ENCODE measurements at regions not wholly inside any gene's neighbourhood (a gene's known extent, or its start where the extent isn't known, plus 50 kb on each side); places are given as distances from the start of the nearest gene placed in this dataset.

- no peak overlapping the region for H2AFZ ChIP-seq (ENCODE audit: low read depth, low read length)
- no peak for FAIRE-seq
- H3K79me2 ChIP-seq (ENCODE audit: control insufficient read depth, insufficient read depth, low read length), result no peaks in the 10 kb centered on the region
- intact Hi-C loops (cut with micrococcal nuclease) (no loop called here), dilution Hi-C loops (cut with MboI; ENCODE audit: extremely low pct_ligation_motif_present, low sequenced_read_pairs) (no loop called here)
- POLR2A ChIA-PET, result no interaction called here
- TF ChIP-seq MAX (IDR thresholded peaks at IDR 0.05; ENCODE audit: insufficient read depth, insufficient read length) (no peak), POLR2A (IDR thresholded peaks at IDR 0.05; ENCODE audit: low read depth, low read length) (no peak), MYC (IDR thresholded peaks at IDR 0.05; ENCODE audit: low read depth, low read length) (no peak), CTCF (IDR thresholded peaks at IDR 0.05; ENCODE audit: extremely low read depth in 1 of 2, insufficient read depth in 1 of 2, low read depth in 1 of 2, low read length in 2 of 2) (no peak), JUN (IDR thresholded peaks at IDR 0.05; ENCODE audit: borderline replicate concordance, insufficient read depth, insufficient read length, low read depth) (no peak), EZH2 (IDR thresholded peaks at IDR 0.05; ENCODE audit: borderline replicate concordance, low read depth, low read length, severe bottlenecking) (no peak), GATA2 (IDR thresholded peaks at IDR 0.05; ENCODE audit: insufficient read depth, insufficient read length, low read depth, low read length) (no peak), FOS (IDR thresholded peaks at IDR 0.05; ENCODE audit: borderline replicate concordance, insufficient read depth, low read length) (no peak), POLR2AphosphoS5 (IDR thresholded peaks at IDR 0.05; ENCODE audit: insufficient read depth, low read depth, low read length) (no peak)
- BruUV-seq (replicated peaks), result no TSS peak
- no peaks in the 10 kb centered on the region for H3K9me3 ChIP-seq (replicated peaks; ENCODE audit: control insufficient read depth, insufficient read depth, low read length)
- H3K4me2 ChIP-seq (ENCODE audit: insufficient read depth, low read length), result no peak overlapping the region
- no peaks in the 10 kb centered on the region for H4K20me1 ChIP-seq (replicated peaks; ENCODE audit: control insufficient read depth, extremely low read depth, insufficient read depth, low read length)
- no peak overlapping the region for H3K9ac ChIP-seq (replicated peaks; ENCODE audit: extremely low read depth, insufficient read depth, low read length)
- no peaks in the 10 kb centered on the region for H3K9me1 ChIP-seq (replicated peaks; ENCODE audit: control insufficient read depth, extremely low read depth, insufficient read depth, low read length)
- peaks cover 37% of the 10 kb centered on the region for H3K4me1 ChIP-seq (ENCODE audit: control insufficient read depth, extremely low read depth, insufficient read depth, low read length)
- CTCF ChIA-PET, result interaction anchor here (1.5 kb wide), 2 partner anchors 8 to 53 kb away, joined by 3 to 5 read pairs; no protein-coding TSS in a partner anchor
- no peaks in the 10 kb centered on the region for H3K27me3 ChIP-seq (ENCODE audit: control insufficient read depth in 2 of 2, insufficient read depth in 2 of 2, low read length in 2 of 2)
- H3K36me3 ChIP-seq (ENCODE audit: control insufficient read depth in 2 of 2, extremely low read depth in 1 of 2, insufficient read depth in 2 of 2, low read length in 2 of 2), result no peaks in the 10 kb centered on the region
- H3K4me3 ChIP-seq (replicated peaks in 1 of 3; ENCODE audit: insufficient read depth in 1 of 3, low read depth in 1 of 3, low read length in 3 of 3), result no peak overlapping the region
- no peak overlapping the region for H3K27ac ChIP-seq (ENCODE audit: insufficient read depth, low read depth, low read length)
- no peak for DNase-seq (ENCODE audit: low read depth, low spot score)
Measured at GRCh38 chr11:19375440-19375839, 134.7 kb upstream of the E2F8 start.

Measured in endothelial cell of umbilical vein (primary cell).